ENCODE measurements at regions not wholly inside any gene's neighbourhood (a gene's known extent, or its start where the extent isn't known, plus 50 kb on each side); places are given as distances from the start of the nearest gene placed in this dataset.

- Mint-ChIP-seq H3K36me3 (ENCODE audit: insufficient read depth) (no peaks in the 10 kb centered on the region), H3K4me1 (ENCODE audit: low read depth) (peaks cover 2% of the 10 kb centered on the region), H3K27ac (no peak overlapping the region), H3K4me3 (ENCODE audit: low read depth) (no peak overlapping the region), H3K9me3 (ENCODE audit: low read depth) (no peaks in the 10 kb centered on the region), H3K27me3 (no peaks in the 10 kb centered on the region)
- TF ChIP-seq CTCF (IDR thresholded peaks at IDR 0.05; ENCODE audit: unreplicated experiment), result no peak
- no peak for DNase-seq (ENCODE audit: low spot score, unreplicated experiment)
These were observed 523.0 kb downstream of the ANKRD7 start for GRCh38 chr7:118747473-118747872.

- no peaks in the 10 kb centered on the region for H3K27me3 Mint-ChIP-seq
- no peaks in the 10 kb centered on the region for H3K36me3 Mint-ChIP-seq (ENCODE audit: insufficient read depth)
- H3K4me1 Mint-ChIP-seq (ENCODE audit: low read depth), result no peaks in the 10 kb centered on the region
- H3K9me3 Mint-ChIP-seq (ENCODE audit: low read depth), result no peaks in the 10 kb centered on the region
- no peak overlapping the region for H3K27ac Mint-ChIP-seq
- DNase-seq (ENCODE audit: low spot score, unreplicated experiment), result no peak
- H3K4me3 Mint-ChIP-seq (ENCODE audit: low read depth), result no peak overlapping the region
- TF ChIP-seq CTCF (IDR thresholded peaks at IDR 0.05; ENCODE audit: unreplicated experiment), result no peak
These were observed 529.0 kb downstream of the ANKRD7 start for GRCh38 chr7:118753479-118753878.

GRCh38 chr7:118754608-118755007 is 530.1 kb downstream of the ANKRD7 start:
- H3K9me3 Mint-ChIP-seq (ENCODE audit: low read depth), result no peaks in the 10 kb centered on the region
- H3K27me3 Mint-ChIP-seq, result no peaks in the 10 kb centered on the region

GRCh38 chr7:118755067-118755625 is 530.6 kb downstream of the ANKRD7 start:
- Mint-ChIP-seq H3K36me3 (ENCODE audit: insufficient read depth) (no peaks in the 10 kb centered on the region), H3K9me3 (ENCODE audit: low read depth) (no peaks in the 10 kb centered on the region), H3K27me3 (no peaks in the 10 kb centered on the region), H3K4me1 (ENCODE audit: low read depth) (no peaks in the 10 kb centered on the region), H3K27ac (no peak overlapping the region), H3K4me3 (ENCODE audit: low read depth) (no peak overlapping the region)
- no peak for DNase-seq (ENCODE audit: low spot score, unreplicated experiment)
- no peak for TF ChIP-seq CTCF (IDR thresholded peaks at IDR 0.05; ENCODE audit: unreplicated experiment)

More at GRCh38 chr7:118754608-118755007, 530.1 kb downstream of the ANKRD7 start:
- Mint-ChIP-seq H3K4me3 (ENCODE audit: low read depth) (no peak overlapping the region), H3K36me3 (ENCODE audit: insufficient read depth) (no peaks in the 10 kb centered on the region), H3K27ac (no peak overlapping the region), H3K4me1 (ENCODE audit: low read depth) (no peaks in the 10 kb centered on the region)
- no peak for TF ChIP-seq CTCF (IDR thresholded peaks at IDR 0.05; ENCODE audit: unreplicated experiment)
- no peak for DNase-seq (ENCODE audit: low spot score, unreplicated experiment)

GRCh38 chr7:118757066-118757465 is 532.6 kb downstream of the ANKRD7 start:
- no peaks in the 10 kb centered on the region for H3K27me3 Mint-ChIP-seq
- H3K27ac Mint-ChIP-seq, result no peak overlapping the region
- no peak for TF ChIP-seq CTCF (IDR thresholded peaks at IDR 0.05; ENCODE audit: unreplicated experiment)
- no peak for DNase-seq (ENCODE audit: low spot score, unreplicated experiment)
- H3K9me3 Mint-ChIP-seq (ENCODE audit: low read depth), result no peaks in the 10 kb centered on the region
- no peak overlapping the region for H3K4me3 Mint-ChIP-seq (ENCODE audit: low read depth)
- no peaks in the 10 kb centered on the region for H3K4me1 Mint-ChIP-seq (ENCODE audit: low read depth)
- no peaks in the 10 kb centered on the region for H3K36me3 Mint-ChIP-seq (ENCODE audit: insufficient read depth)
